Right lobe of liver (tissue), 4 donors: ENCODE measurements at regions not wholly inside any gene's neighbourhood (a gene's known extent, or its start where the extent isn't known, plus 50 kb on each side); places are given as distances from the start of the nearest gene placed in this dataset.

Experiments used
- POLR2A ChIP-seq: fragments of 450-650 bp; IDR thresholded peaks from one replicate; pipeline ENCODE4 v1.6.1; 2017; ENCODE audit warnings: antibody characterized with exemption, mild to moderate bottlenecking
- TF ChIP-seq, protein P1 (sequence below), 4 donors: fragments of 200-600 bp in 3 of 4; fragments of 450-650 bp in 1 of 4; IDR thresholded peaks; one replicate each; pipeline versions ENCODE4 v1.5.1 to v1.8.0; 2016 to 2022; ENCODE audit warnings: antibody characterized with exemption in 4 of 4, mild to moderate bottlenecking in 2 of 4
- donor health status: DM: no; HTN: no; CAD: no.
- donor health status: DM: no; HTN: no; CAD: no.
- donor health status: DM: no; HTN: yes; CAD: no.

DNA sequence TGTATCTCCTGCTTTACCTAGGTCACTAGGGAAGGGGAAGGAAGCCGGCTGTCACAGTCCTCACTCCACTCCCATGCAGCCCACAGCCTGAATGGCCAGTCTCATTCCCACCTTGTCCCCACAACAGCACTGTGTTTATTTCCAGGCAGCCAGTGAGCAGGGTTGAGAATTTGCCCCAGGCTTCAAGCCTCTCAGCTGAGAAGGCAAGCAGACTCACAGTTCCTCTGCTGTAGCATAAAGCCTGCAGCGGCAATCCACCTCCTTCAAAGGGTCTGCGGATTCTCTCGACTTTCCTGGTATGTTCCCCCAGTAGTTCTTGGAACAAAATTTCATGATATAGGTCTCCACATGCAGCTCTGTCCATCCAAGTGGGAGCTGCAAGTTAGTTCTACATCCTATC lies 262.9 kb upstream of the GULP1 start:
- TF ChIP-seq, protein P1, sequence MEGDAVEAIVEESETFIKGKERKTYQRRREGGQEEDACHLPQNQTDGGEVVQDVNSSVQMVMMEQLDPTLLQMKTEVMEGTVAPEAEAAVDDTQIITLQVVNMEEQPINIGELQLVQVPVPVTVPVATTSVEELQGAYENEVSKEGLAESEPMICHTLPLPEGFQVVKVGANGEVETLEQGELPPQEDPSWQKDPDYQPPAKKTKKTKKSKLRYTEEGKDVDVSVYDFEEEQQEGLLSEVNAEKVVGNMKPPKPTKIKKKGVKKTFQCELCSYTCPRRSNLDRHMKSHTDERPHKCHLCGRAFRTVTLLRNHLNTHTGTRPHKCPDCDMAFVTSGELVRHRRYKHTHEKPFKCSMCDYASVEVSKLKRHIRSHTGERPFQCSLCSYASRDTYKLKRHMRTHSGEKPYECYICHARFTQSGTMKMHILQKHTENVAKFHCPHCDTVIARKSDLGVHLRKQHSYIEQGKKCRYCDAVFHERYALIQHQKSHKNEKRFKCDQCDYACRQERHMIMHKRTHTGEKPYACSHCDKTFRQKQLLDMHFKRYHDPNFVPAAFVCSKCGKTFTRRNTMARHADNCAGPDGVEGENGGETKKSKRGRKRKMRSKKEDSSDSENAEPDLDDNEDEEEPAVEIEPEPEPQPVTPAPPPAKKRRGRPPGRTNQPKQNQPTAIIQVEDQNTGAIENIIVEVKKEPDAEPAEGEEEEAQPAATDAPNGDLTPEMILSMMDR (IDR thresholded peaks at IDR 0.05) = no peak
- TF ChIP-seq POLR2A = no peak
